Esophagus squamous epithelium (tissue), 5 donors: ENCODE measurements at regions not wholly inside any gene's neighbourhood (a gene's known extent, or its start where the extent isn't known, plus 50 kb on each side); places are given as distances from the start of the nearest gene placed in this dataset.
"Not testable (repeated sequence)": the region's sequence is repeated elsewhere in the genome, so short reads cannot be mapped to it uniquely, and the experiment has no call there.

ENCODE experiments used
- DNase-seq: peaks from one replicate; lab custom pipeline; 2025; lab: John Stamatoyannopoulos, UW
- H3K27ac ChIP-seq, 4 donors: fragments of 200-600 bp; sonication (generic); one replicate each; pipeline ENCODE4 v1.5.1; 2016 to 2019; ENCODE audit warnings: mild to moderate bottlenecking in 1 of 4
- H3K27me3 ChIP-seq, 4 donors: fragments of 200-600 bp; sonication (generic); 1 replicate in 3 of 4; 2 replicates in 1 of 4; pipeline versions ENCODE4 v1.5.1 to v1.6.0; 2017 to 2021; ENCODE audit warnings: antibody characterized with exemption in 1 of 4
- H3K36me3 ChIP-seq, 3 donors: fragments of 200-600 bp; sonication (generic); one replicate each; pipeline ENCODE4 v1.5.1; 2016 to 2019
- H3K4me1 ChIP-seq, 3 donors: fragments of 200-600 bp; sonication (generic); one replicate each; pipeline ENCODE4 v1.5.1; 2017 to 2019
- H3K4me3 ChIP-seq, 4 donors: fragments of 200-600 bp; sonication (generic); 1 replicate in 3 of 4; 2 replicates in 1 of 4; pipeline ENCODE4 v1.5.1; 2016 to 2019; ENCODE audit warnings: mild to moderate bottlenecking in 2 of 4, moderate library complexity in 1 of 4
- H3K9me3 ChIP-seq, 3 donors: fragments of 200-600 bp; sonication (generic); one replicate each; pipeline ENCODE4 v1.5.1; 2016 to 2019
- CTCF ChIP-seq, 6 experiments: fragments of 450-650 bp in 4 of 6; fragments of 200-600 bp in 2 of 6; sonication (generic) in 2 of 6; IDR thresholded peaks; one replicate each; pipeline ENCODE4 v1.5.1; 2016 to 2019; ENCODE audit warnings: antibody characterized with exemption in 6 of 6, mild to moderate bottlenecking in 4 of 6, moderate library complexity in 4 of 6
- POLR2A ChIP-seq, 4 donors: fragments of 450-650 bp; IDR thresholded peaks; one replicate each; pipeline ENCODE4 v1.6.1; 2017; ENCODE audit warnings: antibody characterized with exemption in 4 of 4, mild to moderate bottlenecking in 4 of 4, moderate library complexity in 3 of 4
- WGBS, 2 donors: methylation state at CpG; one replicate each; pipeline ENCODE4 v1.1.5; 2018; 5-methylcytosine and 5-hydroxymethylcytosine counted together
- intact Hi-C: fragments of 100-400 bp; cut with DNase I; formaldehyde crosslinking; loops from one replicate; pipeline ENCODE4 v1.15.0; 2022
- donor health status: DM: yes; HTN: yes; CAD: no.

GRCh38 chr9:115883467-115884329, 269.9 kb upstream of the PAPPA start:
- H3K36me3 ChIP-seq: no peaks in the 10 kb centered on the region
- WGBS, 2 donors: 33 to 39% methylated on average over 5 of the region's 5 CpGs
- no peak overlapping the region for H3K27ac ChIP-seq
- intact Hi-C loops: loop anchor here (10.0 kb wide), 2 partner anchors 289 to 691 kb away; no protein-coding TSS in a partner anchor
- peaks cover 0 to 45% (median 13%) of the 10 kb centered on the region in 3 donors for H3K4me1 ChIP-seq
- no peak overlapping the region for H3K4me3 ChIP-seq
- no peak for DNase-seq
- TF ChIP-seq POLR2A (IDR thresholded peaks at IDR 0.05): no peak
- peak in 5 of 6 experiments; percentile 40 to 80 (median 51) for TF ChIP-seq CTCF (IDR thresholded peaks at IDR 0.05)
- H3K9me3 ChIP-seq: no peaks in the 10 kb centered on the region
- H3K27me3 ChIP-seq: no peaks in the 10 kb centered on the region

GRCh38 chr9:115884846-115885245, 268.7 kb upstream of the PAPPA start:
- no peak for TF ChIP-seq POLR2A (IDR thresholded peaks at IDR 0.05)
- TF ChIP-seq CTCF (IDR thresholded peaks at IDR 0.05): no peak
- H3K9me3 ChIP-seq: no peaks in the 10 kb centered on the region
- no peak overlapping the region for H3K4me3 ChIP-seq
- DNase-seq: no peak
- no peaks in the 10 kb centered on the region for H3K27me3 ChIP-seq
- H3K4me1 ChIP-seq: peaks cover 0 to 34% (median 13%) of the 10 kb centered on the region in 3 donors
- H3K36me3 ChIP-seq: no peaks in the 10 kb centered on the region
- WGBS, 2 donors: 54 to 63% methylated on average over 2 of the region's 2 CpGs
- intact Hi-C loops: loop anchor here (10.0 kb wide), 2 partner anchors 290 to 690 kb away; no protein-coding TSS in a partner anchor
- H3K27ac ChIP-seq: no peak overlapping the region

GRCh38 chr9:115888131-115888530, 265.5 kb upstream of the PAPPA start:
- Histone ChIP-seq H3K27me3 (no peaks in the 10 kb centered on the region), H3K4me1 (peaks cover 0 to 12% (median 0%) of the 10 kb centered on the region in 3 donors), H3K4me3 (no peak overlapping the region), H3K9me3 (no peaks in the 10 kb centered on the region), H3K36me3 (no peaks in the 10 kb centered on the region), H3K27ac (no peak overlapping the region)
- intact Hi-C loops: loop anchor here (10.0 kb wide), 2 partner anchors 293 to 687 kb away; no protein-coding TSS in a partner anchor
- 61 to 76% methylated on average over 5 of the region's 5 CpGs for WGBS, 2 donors
- TF ChIP-seq POLR2A (IDR thresholded peaks at IDR 0.05) (no peak), CTCF (IDR thresholded peaks at IDR 0.05) (no peak)
- no peak for DNase-seq

GRCh38 chr9:115891929-115892328, 261.7 kb upstream of the PAPPA start:
- no peaks in the 10 kb centered on the region for H3K27me3 ChIP-seq
- DNase-seq: no peak
- peaks cover 0 to 2% (median 0%) of the 10 kb centered on the region in 3 donors for H3K4me1 ChIP-seq
- no peak overlapping the region for H3K4me3 ChIP-seq
- no peak for TF ChIP-seq POLR2A (IDR thresholded peaks at IDR 0.05)
- H3K9me3 ChIP-seq: no peaks in the 10 kb centered on the region
- H3K27ac ChIP-seq: no peak overlapping the region
- WGBS, 2 donors: 18 to 22% methylated on average over 2 of the region's 2 CpGs
- H3K36me3 ChIP-seq: no peaks in the 10 kb centered on the region
- intact Hi-C loops: no loop called here

GRCh38 chr9:115898478-115898877, 255.1 kb upstream of the PAPPA start:
- H3K4me1 ChIP-seq, H3K4me3 ChIP-seq, H3K27me3 ChIP-seq, DNase-seq, intact Hi-C loops, H3K27ac ChIP-seq, H3K9me3 ChIP-seq, H3K36me3 ChIP-seq: not testable (repeated sequence)
- 51 to 66% methylated on average over 2 of the region's 2 CpGs for whole genome bisulfite sequencing, 2 donors

- Histone ChIP-seq H3K9me3 (no peaks in the 10 kb centered on the region), H3K4me3 (no peak overlapping the region), H3K27me3 (no peaks in the 10 kb centered on the region), H3K27ac (no peak overlapping the region), H3K4me1 (no peaks in the 10 kb centered on the region), H3K36me3 (no peaks in the 10 kb centered on the region)
- DNase-seq: no peak
- no peak for TF ChIP-seq CTCF (IDR thresholded peaks at IDR 0.05)
- no peak for TF ChIP-seq POLR2A (IDR thresholded peaks at IDR 0.05)
- intact Hi-C loops: no loop called here
These were observed 252.9 kb upstream of the PAPPA start for GRCh38 chr9:115900698-115901097.
